Kidney epithelial cell (primary cell): ENCODE measurements at regions not wholly inside any gene's neighbourhood (a gene's known extent, or its start where the extent isn't known, plus 50 kb on each side); places are given as distances from the start of the nearest gene placed in this dataset.

Experiments
- DNase-seq: peaks from one replicate; pipeline ENCODE4 v3.0.0-alpha.2; 2010; ENCODE audit warnings: low read depth
- H3K27me3 ChIP-seq: 2 replicates; pipeline ENCODE4 v1.6.0; 2011; ENCODE audit warnings: low read length; ENCODE audit not compliant: control insufficient read depth, insufficient read depth
- H3K36me3 ChIP-seq: 2 replicates; pipeline ENCODE4 v1.5.1; 2011; ENCODE audit warnings: low read length; ENCODE audit not compliant: control insufficient read depth, insufficient read depth
- H3K4me3 ChIP-seq: 2 replicates; pipeline ENCODE4 v1.5.1; 2011; ENCODE audit warnings: low read depth, mild to moderate bottlenecking, control low read depth, low read length
- TF ChIP-seq, protein P1 (sequence below): IDR thresholded peaks from 2 replicates; pipeline ENCODE4 v1.5.1; 2011; ENCODE audit warnings: mild to moderate bottlenecking, moderate library complexity, low read length, control low read depth, inconsistent platforms; ENCODE audit not compliant: insufficient read depth, poor library complexity, severe bottlenecking

DNA sequence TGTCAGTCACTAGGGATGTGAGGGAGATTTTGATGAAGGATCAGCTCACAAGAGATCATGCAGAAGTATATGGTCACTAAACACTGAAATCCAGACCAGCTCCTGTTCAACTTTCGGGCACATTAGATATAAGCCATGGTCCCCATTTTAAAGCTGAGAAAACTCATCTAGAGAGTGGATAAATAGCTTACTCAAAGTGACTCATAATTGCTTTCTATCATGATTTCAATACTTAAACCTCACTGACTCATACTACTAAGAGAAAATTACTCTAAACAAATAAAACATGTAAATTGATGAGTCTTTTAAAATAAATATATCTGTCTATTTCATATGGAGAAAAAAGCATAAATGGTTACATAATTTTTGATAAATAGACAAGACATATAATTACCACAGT is 567.7 kb downstream of the TLR4 start:
- no peaks in the 10 kb centered on the region for H3K36me3 ChIP-seq
- no peak overlapping the region for H3K4me3 ChIP-seq
- H3K27me3 ChIP-seq: no peaks in the 10 kb centered on the region
- TF ChIP-seq, protein P1, sequence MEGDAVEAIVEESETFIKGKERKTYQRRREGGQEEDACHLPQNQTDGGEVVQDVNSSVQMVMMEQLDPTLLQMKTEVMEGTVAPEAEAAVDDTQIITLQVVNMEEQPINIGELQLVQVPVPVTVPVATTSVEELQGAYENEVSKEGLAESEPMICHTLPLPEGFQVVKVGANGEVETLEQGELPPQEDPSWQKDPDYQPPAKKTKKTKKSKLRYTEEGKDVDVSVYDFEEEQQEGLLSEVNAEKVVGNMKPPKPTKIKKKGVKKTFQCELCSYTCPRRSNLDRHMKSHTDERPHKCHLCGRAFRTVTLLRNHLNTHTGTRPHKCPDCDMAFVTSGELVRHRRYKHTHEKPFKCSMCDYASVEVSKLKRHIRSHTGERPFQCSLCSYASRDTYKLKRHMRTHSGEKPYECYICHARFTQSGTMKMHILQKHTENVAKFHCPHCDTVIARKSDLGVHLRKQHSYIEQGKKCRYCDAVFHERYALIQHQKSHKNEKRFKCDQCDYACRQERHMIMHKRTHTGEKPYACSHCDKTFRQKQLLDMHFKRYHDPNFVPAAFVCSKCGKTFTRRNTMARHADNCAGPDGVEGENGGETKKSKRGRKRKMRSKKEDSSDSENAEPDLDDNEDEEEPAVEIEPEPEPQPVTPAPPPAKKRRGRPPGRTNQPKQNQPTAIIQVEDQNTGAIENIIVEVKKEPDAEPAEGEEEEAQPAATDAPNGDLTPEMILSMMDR: no peak
- DNase-seq: no peak

- Histone ChIP-seq H3K36me3 (no peaks in the 10 kb centered on the region), H3K4me3 (no peak overlapping the region), H3K27me3 (no peaks in the 10 kb centered on the region)
- TF ChIP-seq, protein P1: no peak
- no peak for DNase-seq
Measured at GRCh38 chr9:118273048-118273447, 568.8 kb downstream of the TLR4 start.

- TF ChIP-seq, protein P1: no peak
- no peak for DNase-seq
Measured at GRCh38 chr9:118276784-118277183, 572.6 kb downstream of the TLR4 start.

GRCh38 chr9:118281772-118282171 is 577.6 kb downstream of the TLR4 start:
- no peaks in the 10 kb centered on the region for H3K27me3 ChIP-seq
- no peak overlapping the region for H3K4me3 ChIP-seq
- DNase-seq: no peak
- no peaks in the 10 kb centered on the region for H3K36me3 ChIP-seq
- TF ChIP-seq, protein P1: no peak

More at GRCh38 chr9:118276784-118277183, 572.6 kb downstream of the TLR4 start:
- Histone ChIP-seq H3K27me3 (no peaks in the 10 kb centered on the region), H3K4me3 (no peak overlapping the region), H3K36me3 (no peaks in the 10 kb centered on the region)

DNA sequence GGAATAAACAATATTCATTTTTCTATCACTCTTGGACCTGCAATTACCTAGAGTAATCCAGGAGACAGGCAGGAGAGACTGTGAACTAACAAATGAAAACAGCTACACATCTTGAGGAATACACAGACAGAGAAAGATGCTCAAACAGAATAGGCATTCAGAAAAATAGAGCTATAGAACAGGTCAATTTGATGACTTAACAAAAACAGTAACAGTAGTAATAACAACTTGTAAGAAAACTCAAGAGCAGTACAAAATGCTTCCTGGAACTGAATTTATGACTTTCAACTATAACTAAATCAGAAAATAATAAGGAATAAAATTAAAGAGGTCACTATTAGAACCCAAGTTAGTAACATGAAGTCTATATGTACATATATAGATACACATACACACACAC is 579.3 kb downstream of the TLR4 start:
- no peak overlapping the region for H3K4me3 ChIP-seq
- TF ChIP-seq, protein P1: no peak
- H3K36me3 ChIP-seq: no peaks in the 10 kb centered on the region
- no peak for DNase-seq
- no peaks in the 10 kb centered on the region for H3K27me3 ChIP-seq

- TF ChIP-seq, protein P1: no peak
Measured at GRCh38 chr9:118290116-118290515, 585.9 kb downstream of the TLR4 start.

More at GRCh38 chr9:118290116-118290515, 585.9 kb downstream of the TLR4 start:
- no peak for DNase-seq
- H3K4me3 ChIP-seq: no peak overlapping the region
- no peaks in the 10 kb centered on the region for H3K36me3 ChIP-seq
- H3K27me3 ChIP-seq: no peaks in the 10 kb centered on the region
